Medulla oblongata (tissue), 1 donor: ENCODE measurements at regions not wholly inside any gene's neighbourhood (a gene's known extent, or its start where the extent isn't known, plus 50 kb on each side); places are given as distances from the start of the nearest gene placed in this dataset.
"Not testable (repeated sequence)": the region's sequence is repeated elsewhere in the genome, so short reads cannot be mapped to it uniquely, and the experiment has no call there.

Experiments
- DNase-seq: peaks from one replicate; pipeline ENCODE4 v3.0.0-alpha.2; 2015; ENCODE audit errors: extremely low spot score

DNA sequence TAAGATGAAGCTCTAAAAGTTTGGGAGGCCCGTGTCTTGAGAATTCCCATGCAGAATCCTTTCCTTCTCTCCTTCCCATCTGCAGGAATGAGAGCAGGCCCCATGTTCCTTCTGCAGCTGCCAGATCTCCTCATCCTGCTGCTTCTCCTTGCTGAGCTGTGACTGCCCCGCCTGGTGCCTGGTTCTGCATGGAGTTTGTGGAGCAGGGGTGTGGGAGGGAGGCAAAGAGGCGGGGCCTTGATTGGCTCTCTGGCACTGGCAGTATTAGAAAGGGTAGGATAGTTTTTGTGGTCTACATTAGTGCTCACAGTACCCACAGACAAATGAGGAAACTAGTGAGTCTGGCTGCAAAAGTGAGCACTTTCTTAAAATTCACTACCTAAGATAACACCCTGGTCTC lies 91.1 kb upstream of the CLPB start:
- no peak for DNase-seq

DNA sequence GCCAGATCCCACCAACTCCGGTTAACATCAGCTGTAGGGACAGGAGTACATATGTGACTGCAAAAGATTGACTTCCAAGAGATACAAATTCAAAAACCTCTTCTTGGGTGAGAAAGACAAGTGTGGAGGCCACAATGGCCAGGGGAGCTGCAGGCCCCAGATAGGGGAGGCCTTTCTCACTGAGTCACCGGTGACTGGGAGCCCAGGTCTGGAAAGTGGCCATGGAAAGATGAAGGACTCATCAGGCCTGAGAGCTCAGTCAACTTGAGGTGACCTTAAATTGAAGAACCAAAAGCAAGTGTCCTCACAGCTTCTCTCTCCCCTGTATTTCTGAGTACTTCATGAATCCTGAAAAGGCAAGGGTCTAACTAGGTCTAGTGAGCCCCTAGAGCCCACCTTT lies 90.4 kb upstream of the CLPB start:
- DNase-seq, result no peak

DNA sequence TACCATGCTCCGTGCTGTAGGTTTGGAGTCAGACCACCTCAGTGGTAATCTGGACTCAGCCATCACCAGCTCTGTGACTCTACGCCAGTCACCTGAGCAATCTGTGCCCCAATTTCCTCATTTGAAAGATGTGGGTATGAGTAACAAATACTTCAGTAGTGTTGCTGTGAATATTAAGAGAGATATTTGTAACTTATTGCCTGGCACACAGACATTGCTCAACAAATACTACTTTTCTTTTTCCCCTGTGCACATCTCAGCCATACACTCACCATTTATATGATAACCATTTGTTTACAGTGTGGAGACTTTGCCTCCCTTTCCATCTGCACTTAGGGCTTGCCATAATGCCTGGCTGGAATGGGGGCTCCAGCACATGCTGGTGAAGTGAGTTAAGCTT lies 89.7 kb upstream of the CLPB start:
- DNase-seq, result no peak

DNA sequence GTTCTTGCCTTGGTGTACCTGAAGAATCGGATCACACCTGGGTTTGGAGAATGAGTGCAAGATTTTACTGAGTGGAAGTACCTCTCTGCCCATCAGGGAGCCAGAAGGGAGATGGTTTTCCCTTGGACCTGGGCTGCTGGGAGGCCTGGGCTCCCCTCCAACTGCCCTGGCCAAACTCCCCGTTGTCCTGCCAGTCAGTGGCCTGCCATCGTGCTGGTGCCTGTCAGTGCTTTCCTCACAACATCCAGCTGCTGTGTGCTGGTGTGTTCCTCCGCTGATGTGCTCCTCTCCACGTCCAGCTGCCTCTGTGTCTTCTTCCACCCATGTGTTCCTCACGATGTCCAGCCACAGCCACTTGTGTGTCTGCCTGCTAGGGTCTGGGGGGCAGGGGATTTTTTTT lies 87.9 kb upstream of the CLPB start:
- DNase-seq, result peak; percentile 56

DNA sequence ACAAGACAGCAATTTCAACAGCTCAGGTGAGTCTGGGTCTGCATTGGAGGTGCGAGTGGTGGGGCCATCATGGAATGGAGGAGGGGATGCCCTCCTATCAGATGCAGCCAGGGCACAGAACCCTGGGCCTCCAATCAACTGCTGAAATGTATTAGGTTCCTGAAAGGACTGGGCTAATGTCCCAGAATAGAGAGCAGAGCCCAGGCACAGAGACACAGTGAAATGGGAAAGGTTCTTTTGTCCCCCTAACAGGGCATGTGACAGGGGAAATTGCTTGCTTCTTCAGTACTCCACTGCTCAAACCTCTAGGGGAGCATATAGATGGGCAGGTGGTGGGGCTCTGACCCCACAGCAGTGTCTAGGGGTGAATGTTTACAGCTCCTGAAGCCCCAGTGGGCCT lies 87.3 kb upstream of the CLPB start:
- DNase-seq, result peak; percentile 75

DNA sequence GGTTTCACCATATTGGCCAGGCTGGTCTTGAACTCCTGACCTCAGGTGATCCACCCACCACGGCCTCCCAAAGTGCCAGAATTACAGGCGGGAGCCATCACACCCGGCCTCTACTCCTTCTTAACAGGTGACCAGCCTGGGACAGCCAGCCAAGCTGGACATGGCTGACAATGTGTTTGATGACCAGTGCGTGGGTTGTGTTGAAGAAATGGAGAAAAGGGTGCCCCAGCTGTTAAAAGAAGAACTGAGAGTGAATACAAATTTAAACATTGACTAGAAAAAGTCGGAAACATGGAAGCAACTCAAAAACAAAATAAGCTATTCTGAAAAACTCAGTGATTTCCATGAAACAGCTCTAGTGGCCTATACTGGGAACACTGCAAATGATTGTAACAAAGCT lies 86.5 kb upstream of the CLPB start:
- peak; percentile 52 for DNase-seq

DNA sequence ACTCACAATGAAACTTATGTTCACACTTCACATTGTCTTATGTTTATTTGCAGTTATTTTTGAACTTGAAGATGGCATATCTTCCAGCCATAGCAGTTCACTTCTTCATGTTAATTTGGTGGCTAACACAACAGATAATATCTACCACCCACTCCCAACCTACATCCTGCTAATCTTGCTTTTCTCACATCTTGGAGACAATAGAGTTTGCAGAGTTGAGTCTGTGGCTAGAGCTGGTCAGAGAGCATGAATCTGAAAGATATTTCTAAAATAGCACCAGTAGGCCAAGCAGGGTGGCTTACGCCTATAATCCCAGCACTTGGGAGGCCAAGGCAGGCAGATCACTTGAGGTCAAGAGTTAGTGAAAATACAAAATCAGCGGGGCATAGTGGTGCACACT lies 85.6 kb upstream of the CLPB start:
- not testable (repeated sequence) for DNase-seq

DNA sequence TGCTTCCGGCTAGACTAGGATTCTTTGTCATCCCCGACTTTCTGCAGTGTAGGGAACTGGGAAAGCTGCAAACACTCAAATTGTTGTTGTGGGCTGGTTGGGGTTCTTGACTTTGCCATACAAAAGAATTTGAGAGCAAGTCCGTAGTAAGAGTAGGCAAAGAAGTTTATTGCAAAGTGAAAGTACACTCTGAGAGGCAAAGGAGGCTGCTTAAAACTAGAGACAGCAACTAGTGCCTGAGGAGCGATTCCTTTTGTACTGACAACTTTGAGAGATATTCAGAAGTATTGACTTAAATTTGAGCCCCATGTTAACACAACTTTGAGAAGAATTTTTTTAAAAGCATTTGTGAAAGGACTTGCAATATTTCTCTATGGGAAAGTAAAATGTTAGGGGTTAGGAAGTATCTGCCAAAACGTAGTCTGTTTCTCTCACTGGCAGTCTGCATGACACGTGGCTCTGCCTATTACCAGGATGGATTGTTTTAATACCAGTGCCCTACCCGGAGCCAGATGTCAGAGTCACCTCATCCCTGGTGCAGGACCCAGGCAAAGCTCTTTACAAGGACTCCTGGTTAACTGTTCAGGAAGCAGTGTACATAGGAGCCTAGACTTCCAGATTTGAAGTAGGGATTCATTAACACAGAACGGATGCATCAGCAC lies 85.0 kb upstream of the CLPB start:
- DNase-seq, result peak; percentile 42

DNA sequence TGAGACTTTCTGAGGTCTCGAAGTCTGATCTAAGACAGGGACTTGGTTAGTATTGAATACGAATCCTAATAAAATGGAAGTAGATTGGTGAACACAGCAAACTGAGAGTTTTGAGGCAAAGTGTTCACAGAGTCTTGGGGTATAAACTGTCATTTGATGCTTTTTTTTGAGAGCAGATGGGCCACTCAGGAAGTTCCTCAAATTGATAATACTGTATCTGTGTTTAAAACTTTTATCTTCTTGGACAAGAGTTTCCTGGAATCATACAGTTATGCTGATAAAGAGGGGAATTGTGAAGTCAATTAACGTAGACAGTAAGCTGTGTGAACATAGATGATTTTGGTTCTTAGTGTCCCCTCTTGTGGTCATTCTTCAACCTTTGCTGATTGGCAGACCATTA lies 80.0 kb upstream of the CLPB start:
- DNase-seq, result no peak

DNA sequence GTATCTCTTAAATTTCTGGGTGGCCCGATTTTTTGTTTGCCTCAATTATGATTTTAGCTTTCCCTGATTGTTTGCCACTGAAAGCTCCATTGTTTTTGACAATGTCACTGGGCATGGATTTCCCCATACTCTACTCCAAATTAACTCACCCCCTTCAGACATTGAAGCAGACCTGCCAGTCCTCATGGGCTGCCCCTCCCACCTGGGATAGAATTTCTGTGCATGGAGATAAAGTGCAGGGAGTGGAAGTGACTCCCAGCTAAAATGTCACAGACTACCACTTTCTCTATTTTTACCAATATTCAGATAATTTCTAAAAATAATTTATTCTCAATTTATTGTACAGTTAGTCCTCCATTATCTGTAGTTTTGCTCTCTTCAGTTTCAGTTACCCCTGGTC lies 79.1 kb upstream of the CLPB start:
- no peak for DNase-seq

DNA sequence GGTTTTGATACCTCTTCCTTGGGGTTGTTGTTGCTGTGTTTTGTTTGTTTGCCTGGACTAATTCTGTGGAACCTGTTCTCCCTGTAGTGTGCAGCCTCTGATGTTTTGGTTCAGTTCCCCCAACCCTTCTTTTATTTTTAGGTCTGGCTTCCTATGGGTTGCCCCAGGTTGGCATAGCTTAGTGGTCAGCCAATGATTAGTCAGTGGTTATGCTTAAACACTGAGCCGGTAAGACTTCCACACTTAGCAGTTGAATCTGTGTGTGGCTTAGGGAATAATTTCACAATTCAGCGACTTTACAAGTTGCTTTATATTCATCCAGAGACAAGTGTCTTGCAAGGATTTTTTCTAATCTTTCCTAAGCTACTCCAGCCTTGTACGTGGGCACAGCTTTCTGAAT lies 78.6 kb upstream of the CLPB start:
- no peak for DNase-seq

DNA sequence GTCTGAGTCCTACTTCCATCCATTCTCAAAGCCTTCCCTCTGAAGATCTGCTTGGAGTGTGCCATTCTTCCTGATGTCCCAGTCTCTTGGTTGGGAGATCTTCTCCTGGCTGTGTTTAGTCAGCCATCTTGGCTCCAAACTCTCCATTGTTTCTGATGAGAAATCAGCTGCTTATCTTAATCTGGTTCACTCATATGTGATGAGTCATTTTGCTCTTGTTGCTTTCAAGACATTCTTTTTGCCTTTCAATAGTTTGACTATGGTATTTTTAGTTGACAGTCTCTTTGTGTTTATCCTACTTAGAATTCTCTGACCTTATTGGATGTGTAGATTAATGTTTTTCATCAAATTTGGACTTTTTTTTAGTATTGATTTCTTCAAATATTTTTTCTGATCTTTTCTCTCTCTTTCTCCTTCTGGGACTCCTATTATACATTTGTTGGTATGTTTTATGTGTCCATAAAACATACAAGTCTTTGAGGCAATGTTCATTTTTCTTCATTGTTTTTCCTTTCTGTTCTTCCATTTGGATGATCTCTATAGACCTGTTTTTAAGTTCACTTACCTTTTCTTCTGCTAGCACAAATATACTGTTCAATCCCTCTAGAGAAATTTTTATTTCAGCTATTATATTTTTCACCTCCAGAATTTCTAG lies 77.2 kb upstream of the CLPB start:
- DNase-seq, result no peak

DNA sequence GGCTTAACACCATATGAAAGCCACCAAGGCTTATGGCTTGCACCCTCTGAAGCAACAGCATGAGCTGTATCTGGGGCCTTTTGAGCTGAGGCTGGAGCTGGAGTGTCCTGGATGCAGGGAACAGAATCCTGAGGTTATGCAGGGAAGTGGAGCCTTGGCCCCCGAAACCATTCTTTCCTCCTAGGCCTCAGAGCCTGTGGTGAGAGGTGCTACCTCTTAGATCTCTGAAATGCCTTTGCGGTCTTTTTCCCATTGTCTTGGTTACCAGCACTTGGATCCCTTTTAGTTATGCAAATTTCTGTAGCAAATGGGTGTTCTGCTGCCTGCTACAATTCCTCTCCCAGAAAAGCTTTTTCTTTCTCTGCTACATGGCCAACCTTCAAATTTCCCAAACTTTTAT lies 72.7 kb upstream of the CLPB start:
- DNase-seq, result no peak

DNA sequence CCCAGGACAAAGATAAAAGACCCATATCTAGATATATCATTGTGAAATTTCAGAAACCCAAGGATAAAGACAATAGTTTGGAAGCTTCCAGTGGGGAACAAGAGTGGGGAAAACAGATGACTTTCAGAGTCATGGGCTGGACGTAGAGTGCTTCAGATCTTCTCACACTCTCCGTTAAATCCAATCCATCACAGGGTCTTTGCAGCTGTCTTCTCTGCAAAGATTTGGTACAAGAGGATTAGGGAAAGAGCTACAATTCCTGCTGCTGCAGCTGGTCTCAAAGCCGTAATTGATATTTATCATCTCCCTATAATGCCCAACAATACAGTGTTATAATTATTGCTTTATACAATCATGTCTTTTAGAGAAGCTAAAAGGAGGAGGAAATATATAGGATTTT lies 63.4 kb upstream of the CLPB start:
- no peak for DNase-seq

DNA sequence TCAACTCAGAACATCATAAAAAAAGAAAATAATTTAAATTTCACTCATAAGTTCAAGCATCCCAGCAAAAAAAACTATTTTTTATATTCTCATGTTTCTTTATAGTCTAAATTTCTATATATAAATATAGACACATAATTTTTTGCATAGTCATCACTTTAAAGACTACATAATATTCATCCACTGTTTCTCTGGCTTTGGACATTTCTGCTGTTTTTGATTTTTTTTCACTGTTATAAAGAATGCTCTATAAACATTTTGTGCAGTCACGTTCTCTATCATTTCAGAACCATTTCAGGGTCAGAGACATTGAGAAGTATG lies 59.7 kb upstream of the CLPB start:
- DNase-seq, result no peak

DNA sequence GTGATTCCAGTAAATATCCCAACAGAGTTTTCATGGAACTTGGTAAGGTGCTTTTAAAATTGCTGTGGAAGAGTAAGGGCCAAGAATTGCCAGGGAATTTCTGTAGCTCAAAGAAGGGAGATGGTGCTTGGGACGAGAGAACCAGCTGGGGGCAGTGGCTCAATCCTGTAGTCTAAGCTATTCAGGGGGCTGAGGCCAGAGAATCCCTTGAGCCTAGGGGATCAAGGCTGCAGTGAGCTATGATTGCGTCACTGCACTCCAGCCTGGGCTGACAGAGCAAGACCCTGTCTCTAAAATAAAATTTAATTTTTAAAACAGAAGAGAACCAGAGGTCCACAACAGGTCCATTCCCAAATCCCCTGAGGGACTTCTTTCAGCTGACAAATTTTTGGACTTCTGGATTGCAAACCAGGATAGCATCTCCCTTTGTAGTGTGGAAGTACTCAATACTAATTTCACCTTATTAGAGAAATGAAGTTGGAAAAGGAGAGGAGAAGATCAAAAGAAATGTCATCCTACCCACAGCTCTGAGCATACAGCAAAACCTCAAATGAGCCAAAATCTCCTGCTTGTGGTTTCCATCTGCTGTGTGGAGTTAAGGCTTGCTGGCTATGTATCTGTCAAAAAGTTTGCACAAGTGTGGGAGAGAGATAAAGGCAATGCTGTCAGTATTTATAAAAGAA lies 59.2 kb upstream of the CLPB start:
- no peak for DNase-seq

DNA sequence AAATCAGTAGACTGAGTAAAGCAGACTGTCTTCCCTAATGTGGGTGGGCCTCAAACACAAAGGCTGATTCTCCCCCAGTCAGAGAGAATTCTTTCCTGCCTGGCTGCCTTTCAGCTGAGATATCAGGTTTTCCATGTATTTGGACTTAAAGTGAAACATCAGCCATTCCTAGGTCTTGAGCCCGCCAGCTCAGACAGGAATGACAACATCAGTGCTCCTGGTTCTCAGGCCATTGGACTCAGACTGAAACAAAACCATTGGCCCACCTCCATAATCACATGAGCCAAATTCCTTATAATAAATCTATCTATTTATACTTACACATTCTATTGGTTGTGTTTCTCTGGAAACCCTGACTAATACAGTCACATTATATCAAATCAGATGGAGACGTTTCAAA lies 56.7 kb upstream of the CLPB start:
- no peak for DNase-seq
